ENCODE measurements at regions not wholly inside any gene's neighbourhood (a gene's known extent, or its start where the extent isn't known, plus 50 kb on each side); places are given as distances from the start of the nearest gene placed in this dataset.

GRCh38 chr7:140232957-140233917, 56.5 kb upstream of the KDM7A start:
- no peak overlapping the region for H3K27ac ChIP-seq (ENCODE audit: insufficient read depth, low read length)
- H3K27me3 ChIP-seq (ENCODE audit: control insufficient read depth, insufficient read depth, low read length): peaks cover 20% of the 10 kb centered on the region
- TF ChIP-seq EZH2 (IDR thresholded peaks at IDR 0.05; ENCODE audit: low read length, missing control alignments) (no peak), CTCF (conservative IDR thresholded peaks at IDR 0.05 in 1 of 2, IDR thresholded peaks at IDR 0.05 in 1 of 2; ENCODE audit: low read depth in 1 of 2, low read length in 2 of 2) (no peak)
- H3K4me2 ChIP-seq (ENCODE audit: extremely low read depth, insufficient read depth, low read length): no peak overlapping the region
- H3K4me1 ChIP-seq (ENCODE audit: control insufficient read depth, extremely low read depth, insufficient read depth, low read length): no peaks in the 10 kb centered on the region
- no peak for DNase-seq (ENCODE audit: low read depth in 2 of 2)
- H3K9ac ChIP-seq (ENCODE audit: insufficient read depth, low read length): no peak overlapping the region
- no peaks in the 10 kb centered on the region for H3K79me2 ChIP-seq (ENCODE audit: control insufficient read depth, insufficient read depth, low read length)
- H2AFZ ChIP-seq (ENCODE audit: low read length): no peak overlapping the region
- no peaks in the 10 kb centered on the region for H4K20me1 ChIP-seq (ENCODE audit: control insufficient read depth, extremely low read depth, insufficient read depth, low read length)
- no peak overlapping the region for H3K4me3 ChIP-seq (replicated peaks in 1 of 4; ENCODE audit: control extremely low read depth in 1 of 4, insufficient read depth in 1 of 4, low read depth in 3 of 4, low read length in 4 of 4)
- H3K36me3 ChIP-seq (ENCODE audit: control insufficient read depth, insufficient read depth, low read length): no peaks in the 10 kb centered on the region
- H3K9me3 ChIP-seq (ENCODE audit: control insufficient read depth, insufficient read depth, low read depth, low read length): no peaks in the 10 kb centered on the region

- Histone ChIP-seq H4K20me1 (ENCODE audit: control insufficient read depth, extremely low read depth, insufficient read depth, low read length) (no peaks in the 10 kb centered on the region), H3K4me3 (replicated peaks in 1 of 4; ENCODE audit: control extremely low read depth in 1 of 4, insufficient read depth in 1 of 4, low read depth in 3 of 4, low read length in 4 of 4) (no peak overlapping the region), H3K36me3 (ENCODE audit: control insufficient read depth, insufficient read depth, low read length) (no peaks in the 10 kb centered on the region), H3K9ac (ENCODE audit: insufficient read depth, low read length) (no peak overlapping the region), H3K4me1 (ENCODE audit: control insufficient read depth, extremely low read depth, insufficient read depth, low read length) (no peaks in the 10 kb centered on the region), H3K79me2 (ENCODE audit: control insufficient read depth, insufficient read depth, low read length) (no peaks in the 10 kb centered on the region), H2AFZ (ENCODE audit: low read length) (no peak overlapping the region), H3K4me2 (ENCODE audit: extremely low read depth, insufficient read depth, low read length) (peak overlapping the region; percentile 88), H3K27ac (ENCODE audit: insufficient read depth, low read length) (no peak overlapping the region), H3K9me3 (ENCODE audit: control insufficient read depth, insufficient read depth, low read depth, low read length) (no peaks in the 10 kb centered on the region), H3K27me3 (ENCODE audit: control insufficient read depth, insufficient read depth, low read length) (peaks cover 20% of the 10 kb centered on the region)
- TF ChIP-seq CTCF (conservative IDR thresholded peaks at IDR 0.05 in 1 of 2, IDR thresholded peaks at IDR 0.05 in 1 of 2; ENCODE audit: low read depth in 1 of 2, low read length in 2 of 2) (no peak), EZH2 (IDR thresholded peaks at IDR 0.05; ENCODE audit: low read length, missing control alignments) (no peak)
- no peak for DNase-seq (ENCODE audit: low read depth in 2 of 2)
These were observed 55.1 kb upstream of the KDM7A start for GRCh38 chr7:140231771-140232491.
